Fibroblast of lung (primary cell): ENCODE measurements at regions not wholly inside any gene's neighbourhood (a gene's known extent, or its start where the extent isn't known, plus 50 kb on each side); places are given as distances from the start of the nearest gene placed in this dataset.
A peak's percentile ranks its signal among the peaks of the same experiment; 100 is the strongest.

Experiments
- DNase-seq, 2 donors: peaks; one replicate each; pipeline versions ENCODE4 v3.0.0 to v3.0.0-alpha.2; 2010; ENCODE audit warnings: low read depth in 2 of 2
- H2AFZ ChIP-seq: 2 replicates; pipeline ENCODE4 v1.5.1; 2012; ENCODE audit warnings: low read length, control low read depth, inconsistent platforms
- H3K27ac ChIP-seq: 2 replicates; pipeline ENCODE4 v1.5.1; 2011; ENCODE audit warnings: low read length, control low read depth; ENCODE audit not compliant: insufficient read depth
- H3K27me3 ChIP-seq: 2 replicates; pipeline ENCODE4 v1.5.1; 2011; ENCODE audit warnings: mild to moderate bottlenecking, low read length; ENCODE audit not compliant: control insufficient read depth, insufficient read depth
- H3K36me3 ChIP-seq: 2 replicates; pipeline ENCODE4 v1.5.1; 2011; ENCODE audit warnings: low read length; ENCODE audit not compliant: control insufficient read depth, insufficient read depth
- H3K4me1 ChIP-seq: 2 replicates; pipeline ENCODE4 v1.5.1; 2011; ENCODE audit warnings: low read length; ENCODE audit not compliant: control insufficient read depth, insufficient read depth; ENCODE audit errors: extremely low read depth
- H3K4me2 ChIP-seq: 2 replicates; pipeline ENCODE4 v1.5.1; 2011; ENCODE audit warnings: low read length, control low read depth; ENCODE audit not compliant: insufficient read depth; ENCODE audit errors: extremely low read depth
- H3K4me3 ChIP-seq, 4 experiments: fragments of 200-600 bp in 1 of 4; sonication (generic) in 1 of 4; replicated peaks in 1 of 4; 2 replicates each; pipeline ENCODE4 v1.5.1; 2011 to 2016; ENCODE audit warnings: low read length in 4 of 4, low read depth in 3 of 4, mild to moderate bottlenecking in 3 of 4, control low read depth in 2 of 4, inconsistent platforms in 1 of 4, mixed read lengths in 1 of 4; ENCODE audit not compliant: insufficient read depth in 1 of 4; ENCODE audit errors: control extremely low read depth in 1 of 4
- H3K79me2 ChIP-seq: 2 replicates; pipeline ENCODE4 v1.5.1; 2012; ENCODE audit warnings: mild to moderate bottlenecking, low read length, inconsistent platforms; ENCODE audit not compliant: control insufficient read depth, insufficient read depth
- H3K9ac ChIP-seq: 2 replicates; pipeline ENCODE4 v1.5.1; 2011; ENCODE audit warnings: mild to moderate bottlenecking, low read length, control low read depth; ENCODE audit not compliant: insufficient read depth
- H3K9me3 ChIP-seq: 2 replicates; pipeline ENCODE4 v1.5.1; 2012; ENCODE audit warnings: low read depth, low read length; ENCODE audit not compliant: control insufficient read depth, insufficient read depth
- H4K20me1 ChIP-seq: 2 replicates; pipeline ENCODE4 v1.5.1; 2011; ENCODE audit warnings: low read length; ENCODE audit not compliant: control insufficient read depth, insufficient read depth; ENCODE audit errors: extremely low read depth
- EZH2 ChIP-seq: IDR thresholded peaks from 2 replicates; pipeline ENCODE4 v1.5.1; 2012; ENCODE audit warnings: low read length, control low read depth, mild to moderate bottlenecking; ENCODE audit errors: missing control alignments
- TF ChIP-seq, protein P1 (sequence below), 2 donors: IDR thresholded peaks in 1 of 2; conservative IDR thresholded peaks in 1 of 2; 1 replicate in 1 of 2; 2 replicates in 1 of 2; pipeline ENCODE4 v1.5.1; 2011 to 2012; ENCODE audit warnings: low read length in 2 of 2, control low read depth in 1 of 2, inconsistent platforms in 1 of 2, low read depth in 1 of 2, mild to moderate bottlenecking in 1 of 2

- Histone ChIP-seq H3K36me3 (no peaks in the 10 kb centered on the region), H3K4me3 (no peak overlapping the region), H3K4me2 (peak overlapping the region; percentile 58), H4K20me1 (no peaks in the 10 kb centered on the region), H2AFZ (no peak overlapping the region), H3K9ac (no peak overlapping the region), H3K79me2 (no peaks in the 10 kb centered on the region), H3K9me3 (no peaks in the 10 kb centered on the region), H3K27ac (no peak overlapping the region), H3K27me3 (peaks cover 2% of the 10 kb centered on the region), H3K4me1 (no peaks in the 10 kb centered on the region)
- peak; percentile 30 to 79 for DNase-seq
- TF ChIP-seq, protein P1, sequence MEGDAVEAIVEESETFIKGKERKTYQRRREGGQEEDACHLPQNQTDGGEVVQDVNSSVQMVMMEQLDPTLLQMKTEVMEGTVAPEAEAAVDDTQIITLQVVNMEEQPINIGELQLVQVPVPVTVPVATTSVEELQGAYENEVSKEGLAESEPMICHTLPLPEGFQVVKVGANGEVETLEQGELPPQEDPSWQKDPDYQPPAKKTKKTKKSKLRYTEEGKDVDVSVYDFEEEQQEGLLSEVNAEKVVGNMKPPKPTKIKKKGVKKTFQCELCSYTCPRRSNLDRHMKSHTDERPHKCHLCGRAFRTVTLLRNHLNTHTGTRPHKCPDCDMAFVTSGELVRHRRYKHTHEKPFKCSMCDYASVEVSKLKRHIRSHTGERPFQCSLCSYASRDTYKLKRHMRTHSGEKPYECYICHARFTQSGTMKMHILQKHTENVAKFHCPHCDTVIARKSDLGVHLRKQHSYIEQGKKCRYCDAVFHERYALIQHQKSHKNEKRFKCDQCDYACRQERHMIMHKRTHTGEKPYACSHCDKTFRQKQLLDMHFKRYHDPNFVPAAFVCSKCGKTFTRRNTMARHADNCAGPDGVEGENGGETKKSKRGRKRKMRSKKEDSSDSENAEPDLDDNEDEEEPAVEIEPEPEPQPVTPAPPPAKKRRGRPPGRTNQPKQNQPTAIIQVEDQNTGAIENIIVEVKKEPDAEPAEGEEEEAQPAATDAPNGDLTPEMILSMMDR (conservative IDR thresholded peaks at IDR 0.05 in 1 of 2, IDR thresholded peaks at IDR 0.05 in 1 of 2; ENCODE audit: low read depth in 1 of 2, low read length in 2 of 2), result peak; percentile 90 to 97
- no peak for TF ChIP-seq EZH2
Observed at GRCh38 chr6:84422380-84422968, 195.0 kb upstream of the CEP162 start.

DNA sequence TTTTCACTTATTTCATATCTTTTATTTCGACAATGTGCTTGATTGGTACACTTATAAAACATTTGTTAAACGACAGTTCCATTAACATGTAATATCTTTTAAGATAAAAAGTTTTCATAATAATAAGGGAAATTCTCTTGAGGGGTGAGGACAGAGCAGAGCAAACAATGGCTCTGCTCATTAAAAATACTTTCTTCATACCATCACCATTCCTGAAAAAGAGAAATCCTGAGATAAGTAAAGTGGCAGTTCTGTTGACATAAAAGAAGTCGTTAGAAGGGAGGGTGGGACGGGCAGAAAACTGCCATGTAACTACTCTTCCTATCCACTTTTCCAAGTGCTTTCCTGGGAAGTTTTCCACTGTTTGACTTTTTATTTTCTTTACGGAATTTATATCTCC is 193.6 kb upstream of the CEP162 start:
- no peaks in the 10 kb centered on the region for H3K79me2 ChIP-seq
- no peak overlapping the region for H3K4me2 ChIP-seq
- H3K27me3 ChIP-seq, result no peaks in the 10 kb centered on the region
- H3K4me1 ChIP-seq, result no peaks in the 10 kb centered on the region
- no peaks in the 10 kb centered on the region for H3K9me3 ChIP-seq
- H3K36me3 ChIP-seq, result no peaks in the 10 kb centered on the region
- DNase-seq, result no peak
- no peak overlapping the region for H2AFZ ChIP-seq
- no peaks in the 10 kb centered on the region for H4K20me1 ChIP-seq
- H3K4me3 ChIP-seq, result no peak overlapping the region
- H3K27ac ChIP-seq, result no peak overlapping the region
- TF ChIP-seq, protein P1 (conservative IDR thresholded peaks at IDR 0.05 in 1 of 2, IDR thresholded peaks at IDR 0.05 in 1 of 2; ENCODE audit: low read depth in 1 of 2, low read length in 2 of 2), result no peak
- H3K9ac ChIP-seq, result no peak overlapping the region

- H3K36me3 ChIP-seq, result no peaks in the 10 kb centered on the region
- H2AFZ ChIP-seq, result no peak overlapping the region
- no peaks in the 10 kb centered on the region for H3K27me3 ChIP-seq
- no peaks in the 10 kb centered on the region for H3K4me1 ChIP-seq
- H3K4me3 ChIP-seq, result no peak overlapping the region
- no peak overlapping the region for H3K27ac ChIP-seq
- no peaks in the 10 kb centered on the region for H3K9me3 ChIP-seq
- H3K4me2 ChIP-seq, result no peak overlapping the region
- H3K79me2 ChIP-seq, result no peaks in the 10 kb centered on the region
- no peak for TF ChIP-seq EZH2
- TF ChIP-seq, protein P1 (conservative IDR thresholded peaks at IDR 0.05 in 1 of 2, IDR thresholded peaks at IDR 0.05 in 1 of 2; ENCODE audit: low read depth in 1 of 2, low read length in 2 of 2), result no peak
- peak; percentile 58 to 93 for DNase-seq
- no peak overlapping the region for H3K9ac ChIP-seq
- H4K20me1 ChIP-seq, result no peaks in the 10 kb centered on the region
Observed at GRCh38 chr6:84417260-84417659, 189.8 kb upstream of the CEP162 start.
